SU-DHL-6 (cell line): ENCODE measurements at regions not wholly inside any gene's neighbourhood (a gene's known extent, or its start where the extent isn't known, plus 50 kb on each side); places are given as distances from the start of the nearest gene placed in this dataset.

Experiments used
- H2AFZ ChIP-seq: fragments of 200-600 bp; sonication (generic); 2 replicates; pipeline ENCODE4 v1.6.1; 2014; ENCODE audit warnings: low read depth, mild to moderate bottlenecking, moderate library complexity, mixed read lengths, antibody characterized with exemption, low read length; ENCODE audit not compliant: severe bottlenecking
- H3F3A ChIP-seq: fragments of 200-600 bp; shearing (Covaris generic); 2 replicates; pipeline ENCODE4 v1.6.0; 2016; ENCODE audit warnings: antibody characterized with exemption, mild to moderate bottlenecking; ENCODE audit not compliant: insufficient read depth
- H3K27ac ChIP-seq: fragments of 200-600 bp; sonication (generic); 2 replicates; pipeline ENCODE4 v1.5.1; 2016; ENCODE audit warnings: low read depth, mild to moderate bottlenecking, low read length, moderate library complexity, mixed read lengths
- H3K27me3 ChIP-seq: fragments of 200-600 bp; sonication (generic), shearing (Covaris generic); 2 replicates; pipeline ENCODE4 v1.6.0; 2014; ENCODE audit warnings: mild to moderate bottlenecking, low read length
- H3K36me3 ChIP-seq: fragments of 200-600 bp; sonication (generic); 2 replicates; pipeline ENCODE4 v1.6.1; 2014; ENCODE audit warnings: mild to moderate bottlenecking, low read length, mixed read lengths
- H3K4me2 ChIP-seq: fragments of 300-600, 200-600 bp; shearing (Covaris generic), sonication (generic); 2 replicates; pipeline ENCODE4 v1.6.0; 2014; ENCODE audit warnings: low read length, low read depth, mild to moderate bottlenecking; ENCODE audit not compliant: poor library complexity, severe bottlenecking
- H3K4me3 ChIP-seq: fragments of 200-600 bp; sonication (generic); 2 replicates; pipeline ENCODE4 v1.5.1; 2014; ENCODE audit warnings: antibody characterized with exemption, low read length, mild to moderate bottlenecking, mixed read lengths; ENCODE audit not compliant: insufficient read depth, poor library complexity, severe bottlenecking
- H3K79me2 ChIP-seq: fragments of 200-600 bp; sonication (generic); 2 replicates; pipeline ENCODE4 v1.6.1; 2014; ENCODE audit warnings: mild to moderate bottlenecking, low read length, moderate library complexity; ENCODE audit not compliant: insufficient read depth
- H3K9ac ChIP-seq: fragments of 200-600 bp; sonication (generic); 2 replicates; pipeline ENCODE4 v1.7.0; 2014; ENCODE audit warnings: mild to moderate bottlenecking, low read length
- H3K9me2 ChIP-seq: fragments of 200-600 bp; sonication (generic); replicated peaks from 2 replicates; pipeline ENCODE4 v1.6.1; 2014; ENCODE audit warnings: low read length; ENCODE audit not compliant: insufficient read depth
- H3K9me3 ChIP-seq: fragments of 200-600 bp; sonication (generic); 2 replicates; pipeline ENCODE4 v1.6.1; 2014; ENCODE audit warnings: low read length, mixed read lengths; ENCODE audit not compliant: insufficient read depth
- H4K20me1 ChIP-seq: fragments of 200-600 bp; sonication (generic); 2 replicates; pipeline ENCODE4 v1.6.1; 2014; ENCODE audit warnings: low read depth, mild to moderate bottlenecking, antibody characterized with exemption, low read length, moderate library complexity, mixed read lengths
- CTCF ChIP-seq: fragments of 200-600 bp; sonication (generic); IDR thresholded peaks from one replicate; pipeline ENCODE4 v1.5.1; 2017; ENCODE audit warnings: antibody characterized with exemption, mild to moderate bottlenecking, low read length, moderate library complexity; ENCODE audit not compliant: insufficient read depth, poor library complexity, severe bottlenecking
- EZH2phosphoT487 ChIP-seq: fragments of 200-600 bp; sonication (generic), shearing (Covaris generic); conservative IDR thresholded peaks from 2 replicates; pipeline ENCODE4 v1.6.1; 2018; ENCODE audit warnings: mild to moderate bottlenecking, antibody characterized with exemption, low read length, moderate library complexity, mixed read lengths

GRCh38 chr1:36703526-36704208, 221.0 kb upstream of the CSF3R start:
- H3K9me2 ChIP-seq, result no peaks in the 10 kb centered on the region
- H4K20me1 ChIP-seq, result no peaks in the 10 kb centered on the region
- no peak overlapping the region for H3K9ac ChIP-seq
- H3K79me2 ChIP-seq, result no peaks in the 10 kb centered on the region
- H3K4me3 ChIP-seq, result no peak overlapping the region
- H3K36me3 ChIP-seq, result no peaks in the 10 kb centered on the region
- no peaks in the 10 kb centered on the region for H3K27me3 ChIP-seq
- no peak overlapping the region for H3K27ac ChIP-seq
- H3K4me2 ChIP-seq, result no peak overlapping the region
- H3F3A ChIP-seq, result no peaks in the 10 kb centered on the region
- H2AFZ ChIP-seq, result no peak overlapping the region
- TF ChIP-seq CTCF (peak; percentile 98), EZH2phosphoT487 (no peak)
- H3K9me3 ChIP-seq, result no peaks in the 10 kb centered on the region

DNA sequence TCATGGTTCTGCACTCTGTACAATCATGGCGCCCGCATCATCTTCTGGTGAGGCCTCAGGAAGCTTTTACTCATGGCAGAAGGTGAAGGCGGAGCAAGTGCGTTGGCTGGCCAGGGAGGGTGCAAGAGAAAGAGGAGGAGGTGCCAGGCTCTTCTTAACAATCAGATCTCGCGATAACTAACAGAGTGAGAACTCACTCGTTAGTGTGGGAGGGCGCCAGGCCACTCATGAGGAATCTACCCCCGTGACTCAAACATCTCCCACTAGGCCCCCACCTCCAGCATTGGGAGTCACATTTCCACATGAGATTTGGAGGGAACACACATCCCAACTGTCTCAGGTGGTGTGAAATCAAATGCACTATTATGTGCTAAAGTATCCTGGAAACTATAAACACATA, 220.2 kb upstream of the CSF3R start:
- no peak overlapping the region for H3K9ac ChIP-seq
- H3K9me3 ChIP-seq, result no peaks in the 10 kb centered on the region
- no peaks in the 10 kb centered on the region for H3K36me3 ChIP-seq
- no peaks in the 10 kb centered on the region for H3F3A ChIP-seq
- no peaks in the 10 kb centered on the region for H3K27me3 ChIP-seq
- H4K20me1 ChIP-seq, result no peaks in the 10 kb centered on the region
- no peak for TF ChIP-seq CTCF
- TF ChIP-seq EZH2phosphoT487, result no peak
- H3K4me3 ChIP-seq, result no peak overlapping the region
- H2AFZ ChIP-seq, result no peak overlapping the region
- H3K27ac ChIP-seq, result no peak overlapping the region
- no peak overlapping the region for H3K4me2 ChIP-seq
- no peaks in the 10 kb centered on the region for H3K9me2 ChIP-seq
- no peaks in the 10 kb centered on the region for H3K79me2 ChIP-seq

GRCh38 chr1:36699113-36699911, 216.6 kb upstream of the CSF3R start:
- Histone ChIP-seq H3K27ac (no peak overlapping the region), H3K4me3 (no peak overlapping the region), H4K20me1 (no peaks in the 10 kb centered on the region), H2AFZ (no peak overlapping the region), H3K9me3 (no peaks in the 10 kb centered on the region), H3K9ac (no peak overlapping the region), H3K4me2 (no peak overlapping the region), H3K27me3 (no peaks in the 10 kb centered on the region), H3K36me3 (no peaks in the 10 kb centered on the region), H3K79me2 (no peaks in the 10 kb centered on the region), H3K9me2 (no peaks in the 10 kb centered on the region), H3F3A (no peaks in the 10 kb centered on the region)
- no peak for TF ChIP-seq EZH2phosphoT487
- TF ChIP-seq CTCF, result no peak
